ENCODE measurements at regions not wholly inside any gene's neighbourhood (a gene's known extent, or its start where the extent isn't known, plus 50 kb on each side); places are given as distances from the start of the nearest gene placed in this dataset.
"Not testable (repeated sequence)": the region's sequence is repeated elsewhere in the genome, so short reads cannot be mapped to it uniquely, and the experiment has no call there.

- not testable (repeated sequence) for TF ChIP-seq POLR2A (IDR thresholded peaks at IDR 0.05); POLR2AphosphoS5 (IDR thresholded peaks at IDR 0.05); CTCF (IDR thresholded peaks at IDR 0.05 in 8 of 11, conservative IDR thresholded peaks at IDR 0.05 in 3 of 11)
Measured at GRCh38 chr4:22630161-22630975, 62.4 kb upstream of the GBA3 start.

Measured in spleen (tissue), 7 donors.